GM19023 (cell line): ENCODE measurements at regions not wholly inside any gene's neighbourhood (a gene's known extent, or its start where the extent isn't known, plus 50 kb on each side); places are given as distances from the start of the nearest gene placed in this dataset.

Source experiments
- ATAC-seq: cut with Tn5 transposase; IDR thresholded peaks from one replicate; pipeline ENCODE4 v1.9.1; 2021; ENCODE audit warnings: mild to moderate bottlenecking, moderate library complexity; ENCODE audit not compliant: unreplicated experiment

GRCh38 chr4:155616117-155616516, 50.5 kb upstream of the GUCY1A1 start:
- no peak for ATAC-seq

- no peak for ATAC-seq
Observed at GRCh38 chr4:155615081-155615887, 51.4 kb upstream of the GUCY1A1 start.

- ATAC-seq, result no peak
Observed at GRCh38 chr4:155614111-155614762, 52.4 kb upstream of the GUCY1A1 start.

GRCh38 chr4:155612074-155612473, 54.6 kb upstream of the GUCY1A1 start:
- no peak for ATAC-seq

GRCh38 chr4:155611501-155611900, 55.1 kb upstream of the GUCY1A1 start:
- ATAC-seq, result no peak

- ATAC-seq, result no peak
Observed at GRCh38 chr4:155610143-155610542, 56.5 kb upstream of the GUCY1A1 start.

GRCh38 chr4:155609455-155610059, 57.1 kb upstream of the GUCY1A1 start:
- ATAC-seq, result peak; percentile 85

GRCh38 chr4:155608225-155608885, 58.3 kb upstream of the GUCY1A1 start:
- no peak for ATAC-seq

- no peak for ATAC-seq
Observed at GRCh38 chr4:155607481-155607880, 59.2 kb upstream of the GUCY1A1 start.

GRCh38 chr4:155604718-155605626, 61.7 kb upstream of the GUCY1A1 start:
- no peak for ATAC-seq

GRCh38 chr4:155603360-155603891, 63.2 kb upstream of the GUCY1A1 start:
- ATAC-seq, result no peak

- no peak for ATAC-seq
Observed at GRCh38 chr4:155602351-155603140, 64.1 kb upstream of the GUCY1A1 start.

- ATAC-seq, result no peak
Observed at GRCh38 chr4:155600244-155600643, 66.4 kb upstream of the GUCY1A1 start.

GRCh38 chr4:155599596-155599995, 67.1 kb upstream of the GUCY1A1 start:
- no peak for ATAC-seq

GRCh38 chr4:155599085-155599484, 67.6 kb upstream of the GUCY1A1 start:
- ATAC-seq, result no peak

- ATAC-seq, result no peak
Observed at GRCh38 chr4:155597933-155598451, 68.7 kb upstream of the GUCY1A1 start.

- no peak for ATAC-seq
Observed at GRCh38 chr4:155597281-155597680, 69.4 kb upstream of the GUCY1A1 start.

GRCh38 chr4:155593793-155594192, 72.9 kb upstream of the GUCY1A1 start:
- ATAC-seq, result no peak

- ATAC-seq, result no peak
Observed at GRCh38 chr4:155592938-155593297, 73.7 kb upstream of the GUCY1A1 start.
